ENCODE measurements at regions not wholly inside any gene's neighbourhood (a gene's known extent, or its start where the extent isn't known, plus 50 kb on each side); places are given as distances from the start of the nearest gene placed in this dataset.

DNA sequence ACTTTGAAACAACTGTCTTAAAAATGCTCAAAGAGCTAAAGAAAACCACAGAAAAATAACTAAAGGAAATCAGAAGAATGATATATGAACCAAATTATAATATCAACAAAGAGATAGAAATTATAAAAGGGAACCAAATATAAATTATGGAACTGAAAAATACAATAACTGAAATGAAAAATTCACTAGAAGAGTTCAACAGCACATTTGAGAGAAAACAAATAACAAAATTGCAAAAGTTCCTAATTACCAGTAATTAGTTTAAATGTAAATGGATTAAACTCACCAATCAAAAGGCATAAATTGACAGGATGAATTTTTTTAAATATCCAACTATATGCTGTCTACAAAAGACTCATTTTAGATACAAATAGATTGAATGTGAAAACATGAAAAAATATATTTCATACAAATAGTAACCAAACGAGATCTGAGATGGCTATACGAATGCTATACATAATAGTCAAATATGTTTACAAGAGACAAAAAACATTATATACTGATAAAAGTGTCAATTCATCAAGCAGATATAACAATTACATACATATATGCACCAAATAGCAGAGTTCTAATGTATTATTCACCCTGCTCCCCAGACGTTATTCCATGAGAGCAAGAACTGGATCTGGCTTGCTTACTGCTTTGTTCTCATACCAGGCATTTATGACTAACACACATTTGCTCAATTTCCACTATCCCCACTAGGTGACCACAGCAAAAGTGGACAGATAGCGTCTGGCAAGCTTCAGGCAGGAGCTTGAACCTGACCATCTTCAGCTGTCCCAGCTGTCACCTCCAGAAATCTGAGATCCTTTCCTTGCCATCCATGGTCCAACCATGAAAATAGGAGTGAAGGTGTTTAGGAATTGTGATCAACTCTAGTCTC, 72.4 kb upstream of the SIRPA start:
- no peak for ATAC-seq (ENCODE audit: insufficient read depth, low FRiP score)
- TF ChIP-seq, protein P1, sequence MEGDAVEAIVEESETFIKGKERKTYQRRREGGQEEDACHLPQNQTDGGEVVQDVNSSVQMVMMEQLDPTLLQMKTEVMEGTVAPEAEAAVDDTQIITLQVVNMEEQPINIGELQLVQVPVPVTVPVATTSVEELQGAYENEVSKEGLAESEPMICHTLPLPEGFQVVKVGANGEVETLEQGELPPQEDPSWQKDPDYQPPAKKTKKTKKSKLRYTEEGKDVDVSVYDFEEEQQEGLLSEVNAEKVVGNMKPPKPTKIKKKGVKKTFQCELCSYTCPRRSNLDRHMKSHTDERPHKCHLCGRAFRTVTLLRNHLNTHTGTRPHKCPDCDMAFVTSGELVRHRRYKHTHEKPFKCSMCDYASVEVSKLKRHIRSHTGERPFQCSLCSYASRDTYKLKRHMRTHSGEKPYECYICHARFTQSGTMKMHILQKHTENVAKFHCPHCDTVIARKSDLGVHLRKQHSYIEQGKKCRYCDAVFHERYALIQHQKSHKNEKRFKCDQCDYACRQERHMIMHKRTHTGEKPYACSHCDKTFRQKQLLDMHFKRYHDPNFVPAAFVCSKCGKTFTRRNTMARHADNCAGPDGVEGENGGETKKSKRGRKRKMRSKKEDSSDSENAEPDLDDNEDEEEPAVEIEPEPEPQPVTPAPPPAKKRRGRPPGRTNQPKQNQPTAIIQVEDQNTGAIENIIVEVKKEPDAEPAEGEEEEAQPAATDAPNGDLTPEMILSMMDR (IDR thresholded peaks at IDR 0.05; ENCODE audit: control extremely low read depth, extremely low read depth), result no peak
- H3K4me3 ChIP-seq, result no peak overlapping the region
- peaks cover 0 to 6% (median 0%) of the 10 kb centered on the region in 5 donors for H3K4me1 ChIP-seq (ENCODE audit: control insufficient read depth in 5 of 5, insufficient read depth in 5 of 5, low read length in 5 of 5)
- WGBS, 2 donors, result 88 to 91% methylated on average over 4 of the region's 4 CpGs
- H3K27me3 ChIP-seq (ENCODE audit: control insufficient read depth in 3 of 3, insufficient read depth in 3 of 3, low read length in 2 of 3), result peaks cover 0 to 10% (median 0%) of the 10 kb centered on the region in 3 donors
- no peaks in the 10 kb centered on the region for H3K36me3 ChIP-seq (ENCODE audit: control insufficient read depth in 4 of 4, insufficient read depth in 4 of 4, low read length in 4 of 4)
- no peak for DNase-seq
- peaks cover 0 to 7% (median 0%) of the 10 kb centered on the region in 4 donors for H3K9me3 ChIP-seq (ENCODE audit: control insufficient read depth in 4 of 4, insufficient read depth in 3 of 4, low read length in 3 of 4)
- peak overlapping the region in 1 of 2 donors; percentile 58 for H3K27ac ChIP-seq (ENCODE audit: low read depth in 1 of 2, low read length in 1 of 2)
- no peak overlapping the region for H3K9ac ChIP-seq (ENCODE audit: insufficient read depth in 1 of 2, low read length in 2 of 2)

DNA sequence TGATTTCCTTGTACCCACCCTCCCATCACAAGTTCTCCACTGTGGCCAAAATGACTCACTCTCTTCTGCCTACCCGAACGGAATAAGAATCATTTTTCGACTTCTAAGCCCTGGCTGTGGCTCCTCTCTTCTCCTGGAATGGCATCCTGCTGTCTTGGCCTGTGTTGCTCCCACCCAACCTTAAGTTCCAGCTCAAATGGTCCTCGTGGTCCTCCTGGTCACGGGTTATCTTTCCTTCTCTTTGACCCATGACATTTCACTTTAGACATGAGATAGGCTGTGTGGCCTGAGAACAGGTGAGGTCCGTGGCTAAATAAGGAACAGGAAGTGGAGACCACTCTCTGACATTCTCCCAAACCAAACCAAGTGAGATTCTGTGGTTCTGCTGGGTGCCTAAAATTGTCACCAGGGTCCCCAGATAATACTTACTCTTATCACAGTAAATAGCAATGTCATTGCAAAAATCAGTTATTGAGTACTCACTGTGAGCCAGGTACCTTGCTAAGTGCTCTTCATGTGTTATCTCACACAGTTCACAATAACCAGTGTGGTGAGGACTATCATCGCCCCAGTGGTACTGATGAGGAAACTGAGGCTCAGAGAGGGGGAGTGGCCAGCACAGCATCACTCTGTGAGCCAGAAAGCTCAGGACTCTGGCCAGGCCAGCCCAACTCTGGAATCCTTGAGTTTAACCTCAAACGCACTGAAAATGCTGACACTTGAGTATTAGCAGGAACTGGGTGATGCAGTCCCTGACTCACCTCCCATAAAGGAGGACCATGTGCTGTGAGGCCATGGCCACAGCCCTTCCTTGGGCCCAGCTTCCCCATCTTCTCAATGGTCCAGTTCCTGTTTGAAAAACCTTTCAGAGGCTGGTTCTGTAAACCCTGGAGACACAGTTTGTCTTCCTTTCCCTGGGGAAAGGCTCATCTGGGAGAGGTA, 74.8 kb upstream of the SIRPA start:
- H3K27me3 ChIP-seq (ENCODE audit: control insufficient read depth in 3 of 3, insufficient read depth in 3 of 3, low read length in 2 of 3), result peaks cover 0 to 10% (median 0%) of the 10 kb centered on the region in 3 donors
- no peak for DNase-seq
- TF ChIP-seq, protein P1 (IDR thresholded peaks at IDR 0.05; ENCODE audit: control extremely low read depth, extremely low read depth), result no peak
- no peak overlapping the region for H3K9ac ChIP-seq (ENCODE audit: insufficient read depth in 1 of 2, low read length in 2 of 2)
- H3K4me1 ChIP-seq (ENCODE audit: control insufficient read depth in 5 of 5, insufficient read depth in 5 of 5, low read length in 5 of 5), result peaks cover 0 to 19% (median 0%) of the 10 kb centered on the region in 5 donors
- peak overlapping the region; percentile 13 to 48 for H3K27ac ChIP-seq (ENCODE audit: low read depth in 1 of 2, low read length in 1 of 2)
- H3K9me3 ChIP-seq (ENCODE audit: control insufficient read depth in 4 of 4, insufficient read depth in 3 of 4, low read length in 3 of 4), result peaks cover 0 to 7% (median 0%) of the 10 kb centered on the region in 4 donors
- WGBS, 2 donors, result 68 to 74% methylated on average over 8 of the region's 8 CpGs
- H3K4me3 ChIP-seq, result no peak overlapping the region
- no peaks in the 10 kb centered on the region for H3K36me3 ChIP-seq (ENCODE audit: control insufficient read depth in 4 of 4, insufficient read depth in 4 of 4, low read length in 4 of 4)
- ATAC-seq (ENCODE audit: insufficient read depth, low FRiP score), result peak; percentile 77

DNA sequence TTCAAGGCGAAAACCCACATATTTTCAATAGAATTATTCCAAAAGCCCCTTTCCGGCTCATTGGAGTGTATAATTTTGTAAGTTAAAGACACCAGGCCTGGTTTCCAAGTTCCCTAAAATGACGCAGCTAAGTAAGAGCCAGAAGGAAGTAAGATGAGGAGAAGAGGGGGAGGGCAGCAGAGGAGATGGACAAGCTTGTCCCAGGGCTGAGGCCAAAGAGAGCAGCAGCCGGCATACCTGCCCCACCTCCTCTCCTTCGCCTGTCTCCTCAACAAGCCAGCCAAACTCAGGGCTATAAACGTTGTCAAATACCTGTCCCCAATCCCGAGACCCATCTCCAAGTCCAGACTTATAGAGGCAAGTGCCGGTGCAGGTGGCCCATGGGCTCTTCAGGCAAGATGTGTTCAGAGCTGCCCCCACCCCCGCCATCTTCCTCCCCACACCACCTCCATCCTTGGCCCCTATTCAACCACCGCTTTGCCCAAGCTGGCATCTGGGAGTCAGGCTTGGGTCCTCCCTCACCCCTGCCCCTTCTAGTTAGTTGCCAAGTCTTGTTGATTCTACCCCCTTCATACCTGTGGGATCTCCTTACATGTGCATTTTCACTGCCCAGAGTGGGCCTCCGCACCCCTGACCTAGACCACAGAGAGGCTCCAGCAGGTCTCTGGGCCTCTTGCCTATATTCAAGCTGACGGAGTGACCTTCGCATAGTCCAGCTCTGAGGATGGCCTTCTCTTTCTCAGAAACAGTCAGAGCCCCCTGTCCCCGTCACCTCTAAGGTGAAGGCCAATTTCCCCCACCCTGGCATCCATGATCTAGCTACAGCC, 75.7 kb upstream of the SIRPA start:
- DNase-seq (no peak), ATAC-seq (ENCODE audit: insufficient read depth, low FRiP score) (no peak)
- WGBS, 2 donors, result 64 to 71% methylated on average over 14 of the region's 14 CpGs
- Histone ChIP-seq H3K4me1 (ENCODE audit: control insufficient read depth in 5 of 5, insufficient read depth in 5 of 5, low read length in 5 of 5) (peaks cover 0 to 19% (median 0%) of the 10 kb centered on the region in 5 donors), H3K4me3 (no peak overlapping the region), H3K9ac (ENCODE audit: insufficient read depth in 1 of 2, low read length in 2 of 2) (no peak overlapping the region), H3K27me3 (ENCODE audit: control insufficient read depth in 3 of 3, insufficient read depth in 3 of 3, low read length in 2 of 3) (peaks cover 0 to 10% (median 0%) of the 10 kb centered on the region in 3 donors), H3K36me3 (ENCODE audit: control insufficient read depth in 4 of 4, insufficient read depth in 4 of 4, low read length in 4 of 4) (no peaks in the 10 kb centered on the region), H3K9me3 (ENCODE audit: control insufficient read depth in 4 of 4, insufficient read depth in 3 of 4, low read length in 3 of 4) (peaks cover 0 to 7% (median 0%) of the 10 kb centered on the region in 4 donors), H3K27ac (ENCODE audit: low read depth in 1 of 2, low read length in 1 of 2) (peak overlapping the region in 1 of 2 donors; percentile 48)
- TF ChIP-seq, protein P1 (IDR thresholded peaks at IDR 0.05; ENCODE audit: control extremely low read depth, extremely low read depth), result no peak
